ENCODE measurements at regions not wholly inside any gene's neighbourhood (a gene's known extent, or its start where the extent isn't known, plus 50 kb on each side); places are given as distances from the start of the nearest gene placed in this dataset.

GRCh38 chr2:8016688-8017087 is 665.2 kb upstream of the ID2 start:
- TF ChIP-seq SUZ12 (IDR thresholded peaks at IDR 0.05; ENCODE audit: extremely low read depth, insufficient read depth, insufficient read length), result no peak
- TF ChIP-seq YY1 (IDR thresholded peaks at IDR 0.05; ENCODE audit: insufficient read depth, insufficient read length), result no peak
- TF ChIP-seq ZNF274 (IDR thresholded peaks at IDR 0.05; ENCODE audit: low read depth, low read length), result no peak
- Histone ChIP-seq H3K4me3 (ENCODE audit: insufficient read length, low read depth) (no peak overlapping the region), H3K9me3 (ENCODE audit: insufficient read depth, low read length) (no peaks in the 10 kb centered on the region), H3K27me3 (ENCODE audit: insufficient read depth, insufficient read length) (no peaks in the 10 kb centered on the region), H3K9ac (ENCODE audit: insufficient read length, low read depth) (no peak overlapping the region), H3K4me1 (ENCODE audit: insufficient read depth, insufficient read length) (no peaks in the 10 kb centered on the region), H3K36me3 (ENCODE audit: insufficient read depth, insufficient read length, low read length) (no peaks in the 10 kb centered on the region)
- DNase-seq (ENCODE audit: low read depth, low spot score), result no peak

DNA sequence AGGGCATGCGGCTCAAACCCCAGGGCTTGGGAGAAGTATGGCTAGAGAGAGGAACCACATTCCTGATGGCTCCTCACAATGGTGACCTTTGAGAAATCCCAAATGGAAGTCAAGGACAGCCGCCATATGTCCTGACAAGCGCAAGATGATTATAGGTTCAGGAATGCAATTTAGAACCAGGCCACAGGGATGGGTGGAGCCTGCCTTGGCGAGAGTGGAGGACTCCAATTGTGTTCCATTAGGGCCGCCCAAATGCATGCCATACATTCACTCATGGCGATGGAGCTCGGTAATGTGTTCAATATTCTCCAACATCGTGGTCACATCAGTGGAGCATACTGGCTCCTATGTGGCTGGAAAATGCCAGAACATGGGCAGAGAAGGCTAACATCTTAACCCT is 662.9 kb upstream of the ID2 start:
- no peak for TF ChIP-seq YY1 (IDR thresholded peaks at IDR 0.05; ENCODE audit: insufficient read depth, insufficient read length)
- no peak for TF ChIP-seq ZNF274 (IDR thresholded peaks at IDR 0.05; ENCODE audit: low read depth, low read length)
- Histone ChIP-seq H3K4me3 (ENCODE audit: insufficient read length, low read depth) (no peak overlapping the region), H3K36me3 (ENCODE audit: insufficient read depth, insufficient read length, low read length) (no peaks in the 10 kb centered on the region), H3K27me3 (ENCODE audit: insufficient read depth, insufficient read length) (no peaks in the 10 kb centered on the region), H3K9ac (ENCODE audit: insufficient read length, low read depth) (no peak overlapping the region), H3K9me3 (ENCODE audit: insufficient read depth, low read length) (no peaks in the 10 kb centered on the region), H3K4me1 (ENCODE audit: insufficient read depth, insufficient read length) (no peaks in the 10 kb centered on the region)
- no peak for DNase-seq (ENCODE audit: low read depth, low spot score)

DNA sequence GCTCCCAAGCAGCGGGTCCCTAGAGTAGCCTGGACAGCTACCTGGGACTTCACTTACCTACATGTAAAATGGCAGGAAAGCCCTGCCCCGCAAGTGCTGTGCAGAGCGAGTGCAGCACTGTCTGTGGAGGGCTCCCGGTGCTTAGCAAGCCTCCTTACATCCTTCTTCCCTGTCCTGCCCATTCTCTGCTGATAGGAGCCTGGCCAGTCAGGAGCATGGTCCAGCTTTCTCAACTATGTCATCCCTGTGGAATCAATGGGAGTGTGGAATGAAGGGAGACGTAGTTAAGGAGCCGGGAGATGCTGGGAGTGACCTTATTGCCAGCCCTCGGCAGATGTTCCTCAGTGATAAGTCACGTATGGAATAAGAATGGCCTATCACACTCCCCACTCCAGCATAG is 661.9 kb upstream of the ID2 start:
- Histone ChIP-seq H3K9ac (ENCODE audit: insufficient read length, low read depth) (no peak overlapping the region), H3K36me3 (ENCODE audit: insufficient read depth, insufficient read length, low read length) (no peaks in the 10 kb centered on the region), H3K4me1 (ENCODE audit: insufficient read depth, insufficient read length) (no peaks in the 10 kb centered on the region), H3K27me3 (ENCODE audit: insufficient read depth, insufficient read length) (no peaks in the 10 kb centered on the region), H3K4me3 (ENCODE audit: insufficient read length, low read depth) (no peak overlapping the region), H3K9me3 (ENCODE audit: insufficient read depth, low read length) (no peaks in the 10 kb centered on the region)
- TF ChIP-seq ZNF274 (IDR thresholded peaks at IDR 0.05; ENCODE audit: low read depth, low read length) (no peak), SUZ12 (IDR thresholded peaks at IDR 0.05; ENCODE audit: extremely low read depth, insufficient read depth, insufficient read length) (no peak), YY1 (IDR thresholded peaks at IDR 0.05; ENCODE audit: insufficient read depth, insufficient read length) (no peak)
- no peak for DNase-seq (ENCODE audit: low read depth, low spot score)

DNA sequence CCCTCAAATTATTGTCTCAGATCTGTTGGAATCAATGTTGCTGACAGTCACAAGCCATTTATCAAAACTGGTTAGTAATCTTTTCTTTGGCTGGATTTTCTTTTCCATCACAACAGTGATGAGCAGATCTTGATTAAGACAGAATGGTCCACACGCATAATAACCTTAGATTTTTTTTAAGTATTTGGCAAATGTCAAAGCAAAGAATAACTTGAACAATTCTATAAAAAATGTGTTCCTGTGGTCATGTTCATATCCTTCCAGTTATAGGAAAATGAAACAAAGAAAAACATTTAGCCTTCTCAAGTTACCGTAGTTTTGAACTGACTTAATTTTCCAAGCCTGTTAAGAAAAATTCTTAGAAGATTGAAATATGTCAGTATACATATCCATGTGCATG is 659.9 kb upstream of the ID2 start:
- Histone ChIP-seq H3K4me1 (ENCODE audit: insufficient read depth, insufficient read length) (no peaks in the 10 kb centered on the region), H3K4me3 (ENCODE audit: insufficient read length, low read depth) (no peak overlapping the region), H3K27me3 (ENCODE audit: insufficient read depth, insufficient read length) (no peaks in the 10 kb centered on the region), H3K9ac (ENCODE audit: insufficient read length, low read depth) (no peak overlapping the region), H3K9me3 (ENCODE audit: insufficient read depth, low read length) (no peaks in the 10 kb centered on the region), H3K36me3 (ENCODE audit: insufficient read depth, insufficient read length, low read length) (no peaks in the 10 kb centered on the region)
- TF ChIP-seq YY1 (IDR thresholded peaks at IDR 0.05; ENCODE audit: insufficient read depth, insufficient read length) (no peak), ZNF274 (IDR thresholded peaks at IDR 0.05; ENCODE audit: low read depth, low read length) (no peak), SUZ12 (IDR thresholded peaks at IDR 0.05; ENCODE audit: extremely low read depth, insufficient read depth, insufficient read length) (no peak)
- no peak for DNase-seq (ENCODE audit: low read depth, low spot score)

DNA sequence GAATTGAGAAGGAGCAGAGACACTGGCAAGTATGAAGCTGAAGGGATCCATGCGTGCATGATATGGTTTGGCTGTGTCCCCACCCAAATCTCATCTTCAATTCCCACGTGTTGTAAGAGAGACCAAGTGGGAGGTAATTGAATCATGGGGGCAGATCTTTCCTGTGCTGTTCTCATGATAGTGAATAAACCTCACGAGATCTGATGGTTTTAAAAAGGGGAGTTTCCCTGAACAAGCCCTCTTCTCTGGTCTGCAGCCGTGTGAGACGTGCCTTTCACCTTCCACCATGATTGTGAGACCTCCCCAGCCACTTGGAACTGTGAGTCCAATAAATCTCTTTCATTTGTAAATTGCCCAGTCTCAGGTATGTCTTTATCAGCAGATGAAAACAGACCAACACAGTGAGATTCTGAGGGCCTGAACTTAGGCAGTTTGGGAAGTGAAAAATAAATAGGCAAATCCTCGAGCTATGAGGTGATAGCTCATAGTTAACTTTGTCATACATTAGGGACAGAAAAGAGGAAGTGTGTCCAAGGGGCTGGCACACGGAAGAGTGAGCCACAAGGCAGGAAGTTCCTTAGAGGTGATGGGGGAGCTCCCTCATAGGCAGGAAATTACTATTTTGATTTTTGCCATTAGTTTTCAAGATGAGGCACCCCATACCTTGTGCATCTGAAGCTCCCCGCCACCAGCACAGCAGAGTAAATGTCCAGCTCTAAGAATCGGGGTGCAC is 658.8 kb upstream of the ID2 start:
- H3K4me1 ChIP-seq (ENCODE audit: insufficient read depth, insufficient read length), result no peaks in the 10 kb centered on the region
- H3K9ac ChIP-seq (ENCODE audit: insufficient read length, low read depth), result no peak overlapping the region
- no peak for DNase-seq (ENCODE audit: low read depth, low spot score)
- TF ChIP-seq YY1 (IDR thresholded peaks at IDR 0.05; ENCODE audit: insufficient read depth, insufficient read length) (no peak), ZNF274 (IDR thresholded peaks at IDR 0.05; ENCODE audit: low read depth, low read length) (no peak), SUZ12 (IDR thresholded peaks at IDR 0.05; ENCODE audit: extremely low read depth, insufficient read depth, insufficient read length) (no peak)
- H3K9me3 ChIP-seq (ENCODE audit: insufficient read depth, low read length), result no peaks in the 10 kb centered on the region
- H3K4me3 ChIP-seq (ENCODE audit: insufficient read length, low read depth), result no peak overlapping the region
- no peaks in the 10 kb centered on the region for H3K36me3 ChIP-seq (ENCODE audit: insufficient read depth, insufficient read length, low read length)
- no peaks in the 10 kb centered on the region for H3K27me3 ChIP-seq (ENCODE audit: insufficient read depth, insufficient read length)

- TF ChIP-seq SUZ12 (IDR thresholded peaks at IDR 0.05; ENCODE audit: extremely low read depth, insufficient read depth, insufficient read length), result no peak
- no peak for TF ChIP-seq YY1 (IDR thresholded peaks at IDR 0.05; ENCODE audit: insufficient read depth, insufficient read length)
- TF ChIP-seq ZNF274 (IDR thresholded peaks at IDR 0.05; ENCODE audit: low read depth, low read length), result no peak
- H3K9ac ChIP-seq (ENCODE audit: insufficient read length, low read depth), result no peak overlapping the region
- no peak overlapping the region for H3K4me3 ChIP-seq (ENCODE audit: insufficient read length, low read depth)
- H3K36me3 ChIP-seq (ENCODE audit: insufficient read depth, insufficient read length, low read length), result no peaks in the 10 kb centered on the region
- H3K9me3 ChIP-seq (ENCODE audit: insufficient read depth, low read length), result no peaks in the 10 kb centered on the region
- no peaks in the 10 kb centered on the region for H3K27me3 ChIP-seq (ENCODE audit: insufficient read depth, insufficient read length)
- H3K4me1 ChIP-seq (ENCODE audit: insufficient read depth, insufficient read length), result no peaks in the 10 kb centered on the region
- DNase-seq (ENCODE audit: low read depth, low spot score), result no peak
These were observed 657.4 kb upstream of the ID2 start for GRCh38 chr2:8024506-8024905.

GRCh38 chr2:8026381-8026780 is 655.5 kb upstream of the ID2 start:
- no peaks in the 10 kb centered on the region for H3K9me3 ChIP-seq (ENCODE audit: insufficient read depth, low read length)
- H3K36me3 ChIP-seq (ENCODE audit: insufficient read depth, insufficient read length, low read length), result no peaks in the 10 kb centered on the region
- no peaks in the 10 kb centered on the region for H3K27me3 ChIP-seq (ENCODE audit: insufficient read depth, insufficient read length)
- no peak overlapping the region for H3K4me3 ChIP-seq (ENCODE audit: insufficient read length, low read depth)
- H3K4me1 ChIP-seq (ENCODE audit: insufficient read depth, insufficient read length), result no peaks in the 10 kb centered on the region
- DNase-seq (ENCODE audit: low read depth, low spot score), result no peak
- H3K9ac ChIP-seq (ENCODE audit: insufficient read length, low read depth), result no peak overlapping the region
- TF ChIP-seq SUZ12 (IDR thresholded peaks at IDR 0.05; ENCODE audit: extremely low read depth, insufficient read depth, insufficient read length) (no peak), YY1 (IDR thresholded peaks at IDR 0.05; ENCODE audit: insufficient read depth, insufficient read length) (no peak), ZNF274 (IDR thresholded peaks at IDR 0.05; ENCODE audit: low read depth, low read length) (no peak)

All from NT2/D1 (cell line).